GM19328 (cell line): ENCODE measurements at regions not wholly inside any gene's neighbourhood (a gene's known extent, or its start where the extent isn't known, plus 50 kb on each side); places are given as distances from the start of the nearest gene placed in this dataset.
"Not testable (repeated sequence)": the region's sequence is repeated elsewhere in the genome, so short reads cannot be mapped to it uniquely, and the experiment has no call there.

Experiments used
- ATAC-seq: cut with Tn5 transposase; IDR thresholded peaks from one replicate; pipeline ENCODE4 v1.9.1; 2021; ENCODE audit warnings: mild to moderate bottlenecking, moderate library complexity; ENCODE audit not compliant: unreplicated experiment

DNA sequence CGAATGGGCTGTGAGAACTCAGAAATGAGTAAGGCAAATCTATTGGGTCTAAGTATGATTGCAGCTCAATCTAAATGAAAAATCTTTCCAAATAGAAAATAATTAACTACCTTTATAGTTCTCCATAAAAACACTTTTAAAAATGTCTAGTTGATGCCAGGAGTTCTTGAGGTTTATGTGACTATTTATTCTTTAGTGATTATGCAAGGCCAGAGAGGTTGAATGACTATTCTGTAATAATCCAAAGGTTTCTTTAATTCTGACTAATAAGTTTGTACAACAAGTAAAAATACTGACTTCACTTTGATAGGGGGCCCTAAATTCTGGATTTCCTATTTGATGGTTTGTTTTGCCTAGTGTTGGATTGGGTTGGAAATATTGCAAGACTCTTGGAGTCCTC, 461.2 kb downstream of the EPM2A start:
- ATAC-seq, result no peak

GRCh38 chr6:145275019-145275418, 460.3 kb downstream of the EPM2A start:
- no peak for ATAC-seq

DNA sequence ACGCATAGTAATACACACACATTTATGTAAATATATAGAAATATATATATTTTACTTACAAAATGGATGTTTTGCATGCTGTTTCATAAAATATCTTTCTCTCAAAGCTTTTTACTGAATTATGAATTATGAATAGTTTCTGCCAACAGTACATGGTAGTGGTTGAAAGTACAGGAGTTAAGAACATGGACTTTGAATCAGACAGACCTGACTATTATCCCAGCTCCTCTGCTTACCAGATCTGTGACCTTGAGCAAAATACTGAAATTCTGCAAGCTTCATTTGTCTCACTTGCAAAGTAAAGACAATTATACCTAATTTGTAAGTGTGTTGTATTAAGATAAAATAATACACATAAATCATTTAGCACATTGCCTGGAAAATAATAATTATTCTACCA, 459.5 kb downstream of the EPM2A start:
- no peak for ATAC-seq

GRCh38 chr6:145276756-145277155, 458.6 kb downstream of the EPM2A start:
- no peak for ATAC-seq

- no peak for ATAC-seq
These were observed 457.8 kb downstream of the EPM2A start for GRCh38 chr6:145277358-145278086.

DNA sequence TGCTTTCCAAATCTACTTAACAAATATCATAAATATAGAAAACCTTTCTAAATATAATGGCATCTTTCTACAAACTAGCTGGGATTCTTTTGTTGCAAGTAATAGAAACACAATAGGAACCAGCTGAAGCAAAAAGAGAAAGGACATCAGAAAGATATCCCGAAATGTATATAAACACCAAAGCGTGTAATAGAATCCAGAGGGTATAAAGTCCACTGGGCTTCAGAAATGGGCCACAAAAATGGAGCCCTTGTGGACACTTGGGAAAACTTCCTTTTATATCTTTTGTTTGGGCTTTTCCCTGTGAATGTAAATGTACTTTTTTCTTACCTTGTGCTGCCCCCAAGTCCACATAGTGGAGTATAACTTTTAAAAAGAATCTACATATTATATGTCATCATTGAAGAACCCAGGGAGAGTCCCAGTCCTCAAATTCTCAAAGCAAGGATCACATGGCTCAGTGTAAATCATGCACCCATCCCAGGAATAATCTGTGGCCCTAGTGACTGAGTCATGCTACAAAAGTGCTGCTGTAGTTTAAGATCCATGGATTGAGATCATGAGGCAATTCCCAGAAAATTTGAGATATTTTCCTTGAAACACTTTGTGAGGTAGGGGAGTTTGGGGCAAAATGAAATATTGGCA, 457.0 kb downstream of the EPM2A start:
- ATAC-seq, result no peak

DNA sequence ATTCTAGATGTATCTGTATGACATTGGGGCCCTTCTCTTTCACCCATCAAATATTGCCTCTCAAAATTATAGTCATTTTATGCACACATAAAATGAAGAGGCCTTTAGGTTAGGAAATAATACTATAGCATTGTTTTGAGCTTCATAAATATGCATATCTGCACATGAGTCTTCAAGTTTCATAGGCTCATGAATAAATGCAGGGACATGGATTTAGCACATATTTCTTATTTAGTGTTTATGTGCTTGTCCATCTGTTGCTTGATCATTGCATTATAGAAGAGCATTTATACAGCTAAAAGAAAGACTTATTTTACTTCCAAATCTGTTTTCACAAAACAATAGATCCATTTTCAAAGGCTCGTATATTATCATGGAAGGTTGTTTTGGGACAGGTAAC, 455.8 kb downstream of the EPM2A start:
- ATAC-seq, result no peak

GRCh38 chr6:145279993-145280392, 455.3 kb downstream of the EPM2A start:
- no peak for ATAC-seq

DNA sequence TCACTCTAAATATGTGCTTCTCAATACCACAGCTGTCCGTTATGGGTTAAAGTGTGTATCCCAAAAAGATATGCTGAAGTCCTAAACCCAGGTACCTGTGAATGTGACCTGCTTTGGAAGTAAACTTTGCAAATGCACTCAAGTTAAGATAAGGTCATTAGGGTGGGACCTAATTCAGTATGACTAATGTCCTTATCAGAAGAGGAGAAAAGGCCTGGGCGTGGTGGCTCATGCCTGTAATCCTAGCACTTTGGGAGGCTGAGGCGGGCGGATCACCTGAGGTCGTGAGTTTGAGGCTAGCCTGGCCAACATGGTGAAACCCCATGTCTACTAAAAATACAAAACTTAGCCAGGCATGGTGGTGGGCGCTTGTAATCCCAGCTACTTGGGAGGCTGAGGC, 452.1 kb downstream of the EPM2A start:
- not testable (repeated sequence) for ATAC-seq

DNA sequence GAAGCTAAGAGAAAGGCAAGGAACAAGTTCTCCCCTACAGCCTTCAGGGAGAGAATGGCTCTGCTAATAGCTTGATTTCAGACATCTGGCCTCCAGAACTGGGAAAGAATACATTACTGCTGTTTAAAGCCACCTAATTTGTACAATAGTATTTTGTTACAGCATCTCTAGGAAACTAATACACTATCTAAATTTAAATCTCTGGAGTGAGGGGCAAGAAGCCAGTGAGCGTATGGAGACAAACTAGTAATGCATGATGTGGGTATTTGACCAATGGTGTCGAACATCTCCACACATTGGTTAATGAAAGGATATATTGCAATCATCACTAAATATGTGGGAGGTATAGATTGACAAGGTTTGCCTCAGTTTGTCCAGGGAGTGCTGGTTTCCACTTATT, 451.5 kb downstream of the EPM2A start:
- no peak for ATAC-seq

GRCh38 chr6:145286916-145287315, 448.4 kb downstream of the EPM2A start:
- ATAC-seq, result no peak

DNA sequence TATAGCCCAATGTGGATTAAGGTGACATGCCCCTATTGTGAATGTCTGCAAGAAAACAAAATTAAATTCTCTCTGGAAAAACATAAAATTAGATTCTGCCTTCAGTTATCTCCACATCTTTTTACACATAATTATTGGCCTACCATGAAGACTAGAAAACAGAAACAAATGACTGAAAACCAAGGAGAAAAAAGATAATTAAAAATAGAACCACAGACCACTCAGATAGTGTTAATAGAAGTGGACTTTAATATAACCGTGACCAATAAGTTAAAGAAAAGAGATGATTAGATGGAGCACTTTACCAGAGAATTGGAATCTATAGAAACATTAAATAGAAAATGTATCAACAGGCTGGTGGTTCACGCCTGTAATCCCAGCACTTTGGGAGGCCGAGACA, 445.7 kb downstream of the EPM2A start:
- no peak for ATAC-seq

- ATAC-seq, result no peak
These were observed 445.2 kb downstream of the EPM2A start for GRCh38 chr6:145290122-145290521.

DNA sequence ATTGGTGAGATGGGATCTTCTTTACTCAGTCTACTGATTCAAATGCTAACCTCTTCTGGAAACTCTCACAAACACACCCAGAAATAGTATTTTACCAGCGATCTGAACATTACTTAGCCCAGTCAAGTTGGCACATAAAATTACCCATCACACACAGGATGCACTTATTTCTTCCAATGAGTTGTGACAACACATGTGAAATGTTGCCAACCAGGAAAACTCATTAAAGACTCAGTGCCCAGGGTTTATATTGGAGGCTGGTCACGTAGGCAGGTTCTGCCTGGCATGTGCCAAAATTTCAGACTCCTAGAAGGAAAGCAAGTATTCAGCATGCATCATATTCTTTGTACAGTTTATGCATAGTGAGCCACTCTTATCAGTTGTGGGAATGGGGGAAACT, 443.3 kb downstream of the EPM2A start:
- no peak for ATAC-seq

DNA sequence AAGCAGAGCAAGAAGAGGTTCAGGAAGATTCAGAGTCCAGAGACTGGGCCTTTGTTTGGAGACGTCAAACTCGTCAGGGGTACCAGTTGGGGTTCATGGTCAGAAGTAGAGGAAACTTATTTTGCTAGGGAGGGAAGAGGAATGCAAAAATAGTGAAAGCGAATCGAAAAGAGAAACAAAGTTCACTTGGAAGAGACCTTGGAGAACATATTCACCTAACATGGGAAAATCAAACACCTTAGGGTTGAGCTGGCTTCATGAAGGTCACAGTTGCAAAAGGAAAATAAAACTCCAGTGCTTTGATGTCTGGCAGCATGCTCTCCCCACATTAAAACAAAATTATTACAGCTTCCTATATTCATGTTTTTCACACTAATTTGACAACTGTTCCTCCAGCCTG, 440.4 kb downstream of the EPM2A start:
- no peak for ATAC-seq

DNA sequence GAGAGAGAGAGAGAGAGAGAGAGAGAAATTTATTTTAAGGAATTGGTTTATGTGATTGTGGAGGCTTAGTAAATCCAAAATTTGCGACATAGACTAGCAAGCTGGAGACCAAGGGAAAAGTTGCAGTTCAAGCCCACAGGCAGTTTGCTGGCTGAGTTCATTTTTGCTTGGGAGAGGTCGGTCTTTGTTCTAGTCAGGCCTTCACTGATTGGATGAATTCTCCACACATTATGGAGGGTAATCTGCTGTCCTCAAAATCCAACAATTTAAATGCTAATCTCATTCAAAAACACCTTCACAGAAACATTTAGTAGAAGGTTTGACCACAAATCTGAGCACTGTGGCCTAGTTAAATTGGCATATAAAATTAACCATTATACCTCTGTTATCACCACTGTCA, 439.6 kb downstream of the EPM2A start:
- no peak for ATAC-seq

GRCh38 chr6:145305670-145306069, 429.6 kb downstream of the EPM2A start:
- ATAC-seq, result no peak

DNA sequence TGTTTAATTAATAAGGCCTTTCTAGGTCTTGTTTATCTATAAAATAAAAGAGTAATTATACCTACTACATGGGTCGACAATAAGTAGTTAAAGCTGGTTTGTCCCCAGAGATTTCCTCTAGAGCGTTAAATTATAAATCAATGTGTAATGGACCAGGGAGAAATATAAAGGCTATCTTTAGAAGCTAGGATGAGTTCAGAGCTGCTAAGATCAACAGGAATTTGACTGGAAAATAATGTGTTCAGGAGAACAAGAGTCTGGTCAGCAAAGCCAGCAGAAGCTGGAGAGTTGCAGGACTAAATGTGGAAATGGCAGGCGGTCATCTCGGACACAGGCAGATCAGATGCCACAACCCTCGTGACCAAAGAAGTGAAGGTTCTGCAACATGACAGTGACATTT, 428.8 kb downstream of the EPM2A start:
- no peak for ATAC-seq

- no peak for ATAC-seq
These were observed 425.3 kb downstream of the EPM2A start for GRCh38 chr6:145309842-145310535.

GRCh38 chr6:145312481-145312880, 422.8 kb downstream of the EPM2A start:
- ATAC-seq, result no peak

DNA sequence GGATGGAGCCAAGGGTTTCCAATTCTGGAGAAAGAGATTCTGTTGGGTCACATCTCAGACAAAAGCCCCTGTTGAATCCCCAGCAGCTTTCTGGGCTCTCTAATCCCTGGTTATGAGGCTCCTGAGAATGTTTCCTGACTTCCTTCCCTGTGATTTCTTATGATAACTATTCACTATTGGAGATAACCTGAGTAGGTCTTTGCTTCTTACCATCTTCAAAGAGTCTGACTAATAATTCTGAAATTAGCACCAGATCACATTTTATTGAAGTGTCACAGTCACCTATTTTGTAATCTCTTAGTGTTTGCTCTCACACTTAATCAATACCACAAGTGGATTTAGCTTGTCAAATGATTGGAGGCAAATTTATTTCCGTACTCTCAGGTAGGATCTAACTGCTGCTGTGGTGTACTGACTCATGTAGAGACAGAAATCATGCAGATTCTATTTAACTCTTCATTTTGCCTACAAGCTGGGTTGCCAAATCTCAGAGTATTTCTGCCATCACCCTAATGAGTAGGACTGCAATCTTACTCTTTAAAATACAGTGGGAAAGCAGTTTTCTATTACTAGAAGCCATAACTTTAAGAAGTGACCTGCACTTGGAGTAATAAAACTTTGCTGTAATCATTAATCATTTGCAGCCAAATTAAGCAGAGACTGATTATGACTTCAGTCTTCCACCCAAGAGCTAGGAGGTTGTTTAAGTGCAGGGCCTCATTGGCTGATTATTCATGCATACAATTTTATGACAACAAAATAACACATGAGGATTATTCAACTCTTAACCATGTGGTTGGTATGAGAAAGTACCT, 422.1 kb downstream of the EPM2A start:
- no peak for ATAC-seq
